Neuronal stem cell (in vitro differentiated cells): ENCODE measurements at regions not wholly inside any gene's neighbourhood (a gene's known extent, or its start where the extent isn't known, plus 50 kb on each side); places are given as distances from the start of the nearest gene placed in this dataset.

ENCODE experiments used
- DNase-seq: peaks from one replicate; pipeline ENCODE4 v3.0.0-alpha.2; 2013; ENCODE audit warnings: low spot score
- H2AFZ ChIP-seq: one replicate; pipeline ENCODE4 v1.6.1; 2013; ENCODE audit warnings: mild to moderate bottlenecking, low read length, inconsistent platforms
- H2AK5ac ChIP-seq: 2 replicates; pipeline ENCODE4 v1.6.1; 2013; ENCODE audit warnings: low read depth, mild to moderate bottlenecking, inconsistent platforms, low read length, moderate library complexity, mixed read lengths
- H2BK120ac ChIP-seq: 2 replicates; pipeline ENCODE4 v1.6.1; 2013; ENCODE audit warnings: low read depth, mild to moderate bottlenecking, inconsistent platforms, low read length, moderate library complexity, mixed read lengths
- H2BK12ac ChIP-seq: one replicate; pipeline ENCODE4 v1.6.1; 2013; ENCODE audit warnings: low read length, inconsistent platforms
- H2BK15ac ChIP-seq: 2 replicates; pipeline ENCODE4 v1.6.1; 2013; ENCODE audit warnings: mild to moderate bottlenecking, low read length, inconsistent platforms, mixed read lengths
- H2BK5ac ChIP-seq: one replicate; pipeline ENCODE4 v1.6.1; 2013; ENCODE audit warnings: inconsistent platforms, mild to moderate bottlenecking, low read length, moderate library complexity
- H3K14ac ChIP-seq: one replicate; pipeline ENCODE4 v1.6.1; 2013; ENCODE audit warnings: low read length, inconsistent platforms
- H3K18ac ChIP-seq: 2 replicates; pipeline ENCODE4 v1.6.1; 2013; ENCODE audit warnings: low read length, inconsistent platforms
- H3K23ac ChIP-seq: 2 replicates; pipeline ENCODE4 v1.6.1; 2013; ENCODE audit warnings: low read depth, mild to moderate bottlenecking, mixed read lengths, low read length, inconsistent platforms; ENCODE audit not compliant: poor library complexity
- H3K27ac ChIP-seq: replicated peaks from 3 replicates; pipeline ENCODE4 v1.5.1; 2013; ENCODE audit warnings: low read length, inconsistent platforms
- H3K27me3 ChIP-seq, 3 experiments: 2 replicates each; pipeline ENCODE4 v1.6.1; 2013; ENCODE audit warnings: low read length in 3 of 3, mild to moderate bottlenecking in 2 of 3, inconsistent platforms in 1 of 3, low read depth in 1 of 3, mixed read lengths in 1 of 3, moderate library complexity in 1 of 3; ENCODE audit not compliant: control insufficient read depth in 3 of 3, insufficient read depth in 3 of 3
- H3K36me3 ChIP-seq, 2 donors: replicated peaks in 1 of 2; 2 replicates each; pipeline ENCODE4 v1.6.1; 2013; ENCODE audit warnings: low read length in 2 of 2; ENCODE audit not compliant: control insufficient read depth in 2 of 2, insufficient read depth in 2 of 2
- H3K4ac ChIP-seq: 2 replicates; pipeline ENCODE4 v1.6.1; 2013; ENCODE audit warnings: inconsistent platforms, mild to moderate bottlenecking, low read length, moderate library complexity
- H3K4me1 ChIP-seq, 2 donors: 1 replicate in 1 of 2; 2 replicates in 1 of 2; pipeline ENCODE4 v1.6.1; 2013; ENCODE audit warnings: low read length in 2 of 2, low read depth in 1 of 2; ENCODE audit not compliant: control insufficient read depth in 2 of 2, insufficient read depth in 1 of 2
- H3K4me2 ChIP-seq: one replicate; pipeline ENCODE4 v1.6.1; 2013; ENCODE audit warnings: mild to moderate bottlenecking, low read length, inconsistent platforms; ENCODE audit not compliant: insufficient read depth, poor library complexity, severe bottlenecking
- H3K4me3 ChIP-seq, 2 donors: 2 replicates each; pipeline ENCODE4 v1.5.1; 2013; ENCODE audit warnings: low read length in 2 of 2, mild to moderate bottlenecking in 2 of 2, inconsistent platforms in 1 of 2, moderate library complexity in 1 of 2
- H3K79me1 ChIP-seq: one replicate; pipeline ENCODE4 v1.6.1; 2013; ENCODE audit warnings: low read depth, mild to moderate bottlenecking, inconsistent platforms, low read length, moderate library complexity
- H3K9ac ChIP-seq: one replicate; pipeline ENCODE4 v1.6.1; 2013; ENCODE audit warnings: mild to moderate bottlenecking, low read depth, low read length, inconsistent platforms; ENCODE audit not compliant: poor library complexity
- H3K9me3 ChIP-seq, 2 donors: replicated peaks in 1 of 2; 2 replicates each; pipeline versions ENCODE3 to v1.6.1; 2013; ENCODE audit warnings: low read length in 2 of 2, mild to moderate bottlenecking in 2 of 2, inconsistent platforms in 1 of 2, low read depth in 1 of 2, mixed read lengths in 1 of 2, moderate library complexity in 1 of 2; ENCODE audit not compliant: control insufficient read depth in 2 of 2, insufficient read depth in 1 of 2
- H4K8ac ChIP-seq: one replicate; pipeline ENCODE4 v1.6.1; 2013; ENCODE audit warnings: low read depth, mild to moderate bottlenecking, inconsistent platforms, low read length, moderate library complexity
- H4K91ac ChIP-seq: one replicate; pipeline ENCODE4 v1.6.1; 2013; ENCODE audit warnings: low read length, low read depth, mild to moderate bottlenecking, inconsistent platforms; ENCODE audit not compliant: poor library complexity
- WGBS, 2 donors: extraction: QIAGEN DNeasy Blood & Tissue Kit; methylation state at CpG; one replicate each; pipeline ENCODE4 v1.1.7; 2013; ENCODE audit warnings: missing lambda C conversion rate in 2 of 2, mixed read lengths in 1 of 2; ENCODE audit not compliant: insufficient read length in 2 of 2, insufficient replicate concordance in 1 of 2; ENCODE audit errors: extremely low coverage in 2 of 2; 5-methylcytosine and 5-hydroxymethylcytosine counted together

DNA sequence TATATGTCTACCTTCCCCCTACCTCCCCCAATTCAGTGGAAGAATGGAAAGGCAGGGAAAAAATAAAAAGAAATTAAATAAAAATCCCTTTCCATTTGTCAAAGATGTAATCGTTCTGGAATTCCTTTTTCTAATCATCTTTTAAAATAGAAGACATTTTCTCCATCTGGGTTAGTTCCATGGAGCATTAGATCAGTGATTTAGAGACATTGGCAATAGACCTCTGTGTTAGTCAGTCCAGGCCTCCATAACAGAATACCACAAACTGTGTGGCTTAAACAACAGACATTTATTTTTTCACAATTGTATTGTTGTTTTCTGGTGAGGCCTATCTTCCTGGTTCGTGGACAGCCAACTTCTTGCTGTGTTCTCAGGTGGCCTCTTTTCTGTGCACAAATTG is 516.6 kb upstream of the DAB2 start:
- H3K4me2 ChIP-seq: no peak overlapping the region
- no peak overlapping the region for H3K9ac ChIP-seq
- H3K27ac ChIP-seq: no peak overlapping the region
- H3K79me1 ChIP-seq: no peaks in the 10 kb centered on the region
- no peak overlapping the region for H2BK15ac ChIP-seq
- no peak overlapping the region for H3K18ac ChIP-seq
- H4K8ac ChIP-seq: no peak overlapping the region
- H2BK120ac ChIP-seq: no peak overlapping the region
- H2BK5ac ChIP-seq: no peak overlapping the region
- no peak overlapping the region for H3K23ac ChIP-seq
- no peak overlapping the region for H3K14ac ChIP-seq
- no peak for DNase-seq
- no peak overlapping the region for H2BK12ac ChIP-seq
- no peak overlapping the region for H3K4me3 ChIP-seq
- no peaks in the 10 kb centered on the region for H3K9me3 ChIP-seq
- no peaks in the 10 kb centered on the region for H3K36me3 ChIP-seq
- no peaks in the 10 kb centered on the region for H3K4me1 ChIP-seq
- H2AFZ ChIP-seq: no peak overlapping the region
- H3K27me3 ChIP-seq: no peaks in the 10 kb centered on the region
- WGBS, 2 donors: no CpG with 5 or more reads among the region's 2 CpGs
- no peak overlapping the region for H4K91ac ChIP-seq
- H3K4ac ChIP-seq: no peak overlapping the region
- H2AK5ac ChIP-seq: no peak overlapping the region

DNA sequence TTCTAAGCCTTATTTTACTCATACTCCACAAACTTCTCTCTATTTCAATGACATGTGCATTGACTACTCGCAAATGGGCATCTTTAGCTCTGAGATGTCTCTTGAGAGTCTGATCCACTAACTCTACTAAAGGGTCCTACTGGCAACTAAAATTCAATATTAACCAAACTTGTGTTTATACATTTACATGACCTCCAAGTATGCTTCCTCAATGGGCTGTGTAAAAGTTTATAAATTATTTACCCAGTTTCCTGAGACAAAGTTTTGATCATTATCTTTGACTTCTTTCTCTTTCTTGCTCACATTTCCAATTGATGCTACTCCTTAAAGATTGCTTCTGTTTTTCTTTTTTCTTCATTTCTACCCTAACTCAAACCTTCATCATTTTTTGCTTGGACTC is 510.1 kb upstream of the DAB2 start:
- Histone ChIP-seq H4K91ac (no peak overlapping the region), H3K36me3 (no peaks in the 10 kb centered on the region), H3K27me3 (no peaks in the 10 kb centered on the region), H2BK120ac (no peak overlapping the region), H3K18ac (no peak overlapping the region), H3K14ac (no peak overlapping the region), H2BK12ac (no peak overlapping the region), H2AK5ac (no peak overlapping the region), H3K4ac (no peak overlapping the region), H3K23ac (no peak overlapping the region), H2BK5ac (no peak overlapping the region), H2BK15ac (no peak overlapping the region), H3K27ac (no peak overlapping the region), H3K4me3 (no peak overlapping the region), H2AFZ (no peak overlapping the region), H3K4me2 (no peak overlapping the region), H3K4me1 (no peaks in the 10 kb centered on the region), H3K9me3 (no peaks in the 10 kb centered on the region), H3K79me1 (no peaks in the 10 kb centered on the region), H3K9ac (no peak overlapping the region), H4K8ac (no peak overlapping the region)
- no peak for DNase-seq
- no CpG with 5 or more reads among the region's 1 CpG for WGBS, 2 donors

DNA sequence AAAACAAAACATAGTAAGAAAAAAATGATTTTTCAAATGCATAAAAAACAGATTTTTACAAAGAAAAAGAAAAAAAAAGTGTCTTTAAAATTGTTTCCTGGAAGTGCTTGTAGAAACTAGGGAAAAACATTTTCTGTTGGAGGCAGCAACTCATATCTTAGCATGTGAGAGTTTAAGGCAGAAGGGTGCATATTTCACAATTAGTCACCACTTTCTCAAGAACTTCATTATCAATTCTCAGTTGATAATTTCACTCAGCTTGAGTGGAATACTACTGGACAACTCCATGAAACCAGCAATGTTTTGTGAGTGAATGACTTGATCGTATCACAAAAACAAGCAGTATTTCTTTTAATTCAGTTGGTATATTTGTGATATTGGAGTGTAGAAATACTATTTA is 508.3 kb upstream of the DAB2 start:
- Histone ChIP-seq H3K4me1 (no peaks in the 10 kb centered on the region), H2BK5ac (no peak overlapping the region), H3K4me3 (no peak overlapping the region), H3K23ac (no peak overlapping the region), H4K91ac (no peak overlapping the region), H3K4ac (no peak overlapping the region), H3K36me3 (no peaks in the 10 kb centered on the region), H3K9me3 (no peaks in the 10 kb centered on the region), H2BK120ac (no peak overlapping the region), H2BK15ac (no peak overlapping the region), H3K18ac (no peak overlapping the region), H2BK12ac (no peak overlapping the region), H3K9ac (no peak overlapping the region), H2AK5ac (no peak overlapping the region), H3K4me2 (no peak overlapping the region), H4K8ac (no peak overlapping the region), H2AFZ (no peak overlapping the region), H3K14ac (no peak overlapping the region), H3K27me3 (no peaks in the 10 kb centered on the region), H3K27ac (no peak overlapping the region), H3K79me1 (no peaks in the 10 kb centered on the region)
- WGBS, 2 donors: no CpG with 5 or more reads among the region's 1 CpG
- no peak for DNase-seq

DNA sequence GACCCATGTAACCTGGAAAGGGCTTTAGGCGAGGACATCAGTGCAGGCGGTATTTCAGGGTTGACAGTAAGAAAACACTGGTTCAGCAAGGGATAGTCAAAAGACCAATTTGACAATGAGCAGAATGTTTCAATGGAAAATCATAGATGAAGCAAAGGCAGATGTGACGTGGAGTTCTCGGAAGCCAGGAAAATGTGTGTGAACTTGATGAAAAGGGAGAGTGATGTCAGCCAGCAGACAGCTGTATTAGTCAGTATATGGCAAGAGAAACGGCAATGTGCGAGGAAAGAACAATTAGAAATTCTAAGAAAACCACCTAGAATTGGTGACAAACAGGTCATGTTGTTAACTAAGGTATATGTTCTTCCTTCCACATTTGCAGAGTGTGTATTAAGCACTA is 503.9 kb upstream of the DAB2 start:
- DNase-seq: no peak
- no peaks in the 10 kb centered on the region for H3K27me3 ChIP-seq
- no peak overlapping the region for H4K91ac ChIP-seq
- no peak overlapping the region for H2BK120ac ChIP-seq
- H2AK5ac ChIP-seq: no peak overlapping the region
- H3K9me3 ChIP-seq: no peaks in the 10 kb centered on the region
- no peak overlapping the region for H3K23ac ChIP-seq
- no peak overlapping the region for H3K18ac ChIP-seq
- no peak overlapping the region for H3K9ac ChIP-seq
- no peak overlapping the region for H3K4ac ChIP-seq
- no peak overlapping the region for H3K27ac ChIP-seq
- H3K4me2 ChIP-seq: no peak overlapping the region
- no CpG with 5 or more reads among the region's 6 CpGs for WGBS, 2 donors
- no peak overlapping the region for H3K4me3 ChIP-seq
- no peak overlapping the region for H4K8ac ChIP-seq
- H2BK12ac ChIP-seq: no peak overlapping the region
- no peak overlapping the region for H3K14ac ChIP-seq
- H2BK5ac ChIP-seq: no peak overlapping the region
- no peaks in the 10 kb centered on the region for H3K36me3 ChIP-seq
- H2BK15ac ChIP-seq: no peak overlapping the region
- H3K79me1 ChIP-seq: no peaks in the 10 kb centered on the region
- no peak overlapping the region for H2AFZ ChIP-seq
- no peaks in the 10 kb centered on the region for H3K4me1 ChIP-seq
